HL-60 (cell line): ENCODE measurements at regions not wholly inside any gene's neighbourhood (a gene's known extent, or its start where the extent isn't known, plus 50 kb on each side); places are given as distances from the start of the nearest gene placed in this dataset.

Experiments
- DNase-seq, 2 experiments: peaks; one replicate each; pipeline ENCODE4 v3.0.0-alpha.2; 2010 to 2020; ENCODE audit warnings: low read depth in 1 of 2, low spot score in 1 of 2
- H3K27ac ChIP-seq: fragments of 250-450 bp; sonication (Bioruptor Pico); replicated peaks from 2 replicates; pipeline ENCODE4 v1.5.1; 2020; ENCODE audit warnings: mild to moderate bottlenecking, moderate library complexity
- H3K27me3 ChIP-seq: fragments of 250-450 bp; sonication (Bioruptor Pico); 2 replicates; pipeline ENCODE4 v1.5.1; 2021; ENCODE audit warnings: mild to moderate bottlenecking, moderate library complexity; ENCODE audit not compliant: insufficient read depth, poor library complexity, severe bottlenecking
- H3K4me3 ChIP-seq: replicated peaks from 2 replicates; pipeline ENCODE4 v1.5.1; 2011; ENCODE audit warnings: mild to moderate bottlenecking, control low read depth, low read length; ENCODE audit not compliant: insufficient read depth
- CTCF ChIP-seq: IDR thresholded peaks from one replicate; pipeline ENCODE4 v1.5.1; 2011; ENCODE audit warnings: low read length, control low read depth, inconsistent platforms; ENCODE audit not compliant: insufficient read depth
- GABPA ChIP-seq: IDR thresholded peaks from 2 replicates; pipeline ENCODE4 v1.6.1; 2012; ENCODE audit warnings: low read depth
- POLR2AphosphoS5 ChIP-seq: IDR thresholded peaks from 2 replicates; pipeline ENCODE4 v1.6.1; 2012; ENCODE audit warnings: low read depth
- REST ChIP-seq: IDR thresholded peaks from 2 replicates; pipeline ENCODE4 v1.6.1; 2012; ENCODE audit warnings: low read depth; ENCODE audit not compliant: insufficient replicate concordance
- SPI1 ChIP-seq: IDR thresholded peaks from 2 replicates; pipeline ENCODE4 v1.6.1; 2012; ENCODE audit warnings: low read depth, mild to moderate bottlenecking, borderline replicate concordance

GRCh38 chr16:16869746-16870145 lies 490.8 kb downstream of the NPIPA7 start:
- TF ChIP-seq SPI1 = no peak
- no peak for TF ChIP-seq GABPA
- no peak for TF ChIP-seq REST
- no peak for TF ChIP-seq CTCF
- TF ChIP-seq POLR2AphosphoS5 = no peak
- no peak for DNase-seq
- no peaks in the 10 kb centered on the region for H3K27me3 ChIP-seq
- H3K27ac ChIP-seq = no peak overlapping the region
- H3K4me3 ChIP-seq = no peak overlapping the region

GRCh38 chr16:16871196-16871595 lies 492.3 kb downstream of the NPIPA7 start:
- DNase-seq = no peak
- TF ChIP-seq SPI1 (no peak), GABPA (no peak)
- Histone ChIP-seq H3K27me3 (no peaks in the 10 kb centered on the region), H3K27ac (no peak overlapping the region), H3K4me3 (no peak overlapping the region)

DNA sequence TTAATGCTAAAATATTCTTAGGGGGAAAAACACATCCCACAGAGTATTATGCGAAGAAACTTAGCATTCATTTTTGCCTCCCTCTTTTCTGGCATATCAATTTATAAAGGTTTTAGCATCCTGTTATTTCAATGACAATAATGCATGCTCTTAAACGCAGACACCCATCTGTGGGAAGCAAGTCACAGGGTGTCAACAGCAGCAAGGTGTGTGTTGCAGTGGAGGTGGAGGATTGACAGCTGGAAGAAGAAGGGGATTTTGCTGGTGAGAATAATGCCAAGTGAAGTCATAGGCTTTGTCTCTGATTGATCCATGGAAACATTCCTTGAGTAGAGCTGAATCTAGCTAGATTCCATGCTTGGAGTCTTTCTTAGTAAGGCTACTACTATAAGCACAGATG lies 498.1 kb downstream of the NPIPA7 start:
- DNase-seq = no peak
- Histone ChIP-seq H3K4me3 (no peak overlapping the region), H3K27ac (no peak overlapping the region), H3K27me3 (no peaks in the 10 kb centered on the region)
- TF ChIP-seq CTCF = no peak
- TF ChIP-seq REST = no peak
- no peak for TF ChIP-seq POLR2AphosphoS5
- no peak for TF ChIP-seq GABPA
- TF ChIP-seq SPI1 = no peak

- no peak overlapping the region for H3K27ac ChIP-seq
- DNase-seq = no peak
- no peak for TF ChIP-seq REST
- TF ChIP-seq CTCF = no peak
- no peak for TF ChIP-seq GABPA
- no peak for TF ChIP-seq SPI1
- TF ChIP-seq POLR2AphosphoS5 = no peak
- H3K27me3 ChIP-seq = no peaks in the 10 kb centered on the region
- no peak overlapping the region for H3K4me3 ChIP-seq
These were observed 500.8 kb downstream of the NPIPA7 start for GRCh38 chr16:16879567-16880251.
